IMR-90 (cell line): ENCODE measurements at regions not wholly inside any gene's neighbourhood (a gene's known extent, or its start where the extent isn't known, plus 50 kb on each side); places are given as distances from the start of the nearest gene placed in this dataset.

ENCODE experiments used
- ATAC-seq: fragments of 200-7000 bp; cut with Tn5 transposase; 2 replicates; pipeline ENCODE4 v1.9.1; 2020; ENCODE audit warnings: low read depth, mild to moderate bottlenecking, moderate library complexity
- BruUV-seq: library from RNA; stranded (reverse); fragments of 400-500 nt; replicated peaks from 2 replicates; lab custom pipeline; 2021; lab: Mats Ljungman, UMichigan
- CTCF ChIA-PET: fragments of 300-600 bp; formaldehyde crosslinking; extraction: SDS; loops from one replicate; lab custom pipeline; 2021; ENCODE audit warnings: antibody characterized with exemption; lab: Yijun Ruan, JAX
- POLR2A ChIA-PET: fragments of 300-600 bp; sonication (Branson Sonifier 250); formaldehyde crosslinking; loops from one replicate; lab custom pipeline; 2022; ENCODE audit warnings: antibody characterized with exemption; ENCODE audit not compliant: unreplicated experiment; lab: Charles Lee
- DNase-seq: peaks from one replicate; pipeline ENCODE4 v3.0.0; 2013
- H2AFZ ChIP-seq: replicated peaks from 2 replicates; pipeline ENCODE3; 2013; ENCODE audit warnings: low read length, mild to moderate bottlenecking; ENCODE audit not compliant: poor library complexity
- H2AK5ac ChIP-seq: 2 replicates; pipeline ENCODE4 v1.6.1; 2013; ENCODE audit warnings: low read depth, low read length, inconsistent platforms
- H2AK9ac ChIP-seq: replicated peaks from 2 replicates; pipeline ENCODE3; 2013; ENCODE audit warnings: mild to moderate bottlenecking, low read depth, low read length, moderate library complexity; ENCODE audit not compliant: poor library complexity
- H2BK120ac ChIP-seq: 2 replicates; pipeline ENCODE4 v1.6.1; 2013; ENCODE audit warnings: low read depth, low read length, inconsistent platforms
- H2BK15ac ChIP-seq: 3 replicates; pipeline ENCODE4 v1.6.1; 2013; ENCODE audit warnings: low read depth, low read length, inconsistent platforms
- H2BK20ac ChIP-seq: 2 replicates; pipeline ENCODE4 v1.6.1; 2013; ENCODE audit warnings: low read depth, mild to moderate bottlenecking, inconsistent platforms, low read length, moderate library complexity
- H2BK5ac ChIP-seq: 2 replicates; pipeline ENCODE4 v1.6.1; 2013; ENCODE audit warnings: mild to moderate bottlenecking, low read depth, low read length, inconsistent platforms; ENCODE audit not compliant: poor library complexity, severe bottlenecking
- H3K14ac ChIP-seq: replicated peaks from 2 replicates; pipeline ENCODE4 v1.6.1; 2013; ENCODE audit warnings: low read depth, low read length, inconsistent platforms
- H3K18ac ChIP-seq: 2 replicates; pipeline ENCODE4 v1.6.1; 2013; ENCODE audit warnings: low read depth, low read length, control low read depth
- H3K23ac ChIP-seq: 2 replicates; pipeline ENCODE4 v1.6.1; 2013; ENCODE audit warnings: low read depth, low read length, inconsistent platforms
- H3K27ac ChIP-seq: 2 replicates; pipeline ENCODE4 v1.5.1; 2013; ENCODE audit warnings: mild to moderate bottlenecking, control low read depth, low read length; ENCODE audit not compliant: insufficient read depth
- H3K27me3 ChIP-seq: 2 replicates; pipeline ENCODE4 v1.6.1; 2013; ENCODE audit warnings: low read length; ENCODE audit not compliant: control insufficient read depth, insufficient read depth
- H3K36me3 ChIP-seq: 2 replicates; pipeline ENCODE4 v1.6.1; 2013; ENCODE audit warnings: low read length, mixed read lengths; ENCODE audit not compliant: control insufficient read depth, insufficient read depth
- H3K4ac ChIP-seq: 2 replicates; pipeline ENCODE4 v1.6.1; 2013; ENCODE audit warnings: low read depth, low read length, inconsistent platforms
- H3K4me1 ChIP-seq: 2 replicates; pipeline ENCODE4 v1.6.1; 2013; ENCODE audit warnings: low read length, mixed read lengths; ENCODE audit not compliant: control insufficient read depth, insufficient read depth
- H3K4me2 ChIP-seq: 2 replicates; pipeline ENCODE4 v1.6.1; 2013; ENCODE audit warnings: low read depth, mild to moderate bottlenecking, control low read depth, low read length, moderate library complexity
- H3K4me3 ChIP-seq: 2 replicates; pipeline ENCODE4 v1.5.1; 2013; ENCODE audit warnings: low read depth, mild to moderate bottlenecking, control low read depth, low read length, moderate library complexity; ENCODE audit not compliant: insufficient read depth
- H3K56ac ChIP-seq: 2 replicates; pipeline ENCODE4 v1.6.1; 2013; ENCODE audit warnings: low read length, inconsistent platforms; ENCODE audit not compliant: insufficient read depth; ENCODE audit errors: extremely low read depth
- H3K79me1 ChIP-seq, 2 experiments: 2 replicates each; pipeline ENCODE4 v1.6.1; 2013; ENCODE audit warnings: low read length in 2 of 2, inconsistent platforms in 1 of 2, low read depth in 1 of 2
- H3K9ac ChIP-seq: 2 replicates; pipeline ENCODE4 v1.6.1; 2013; ENCODE audit warnings: low read depth, low read length, control low read depth
- H3K9me1 ChIP-seq: 2 replicates; pipeline ENCODE4 v1.6.1; 2013; ENCODE audit warnings: low read length, inconsistent platforms; ENCODE audit not compliant: insufficient read depth
- H3K9me3 ChIP-seq: 2 replicates; pipeline ENCODE4 v1.6.1; 2013; ENCODE audit warnings: low read length; ENCODE audit not compliant: control insufficient read depth, insufficient read depth
- H4K20me1 ChIP-seq: 2 replicates; pipeline ENCODE4 v1.6.1; 2013; ENCODE audit warnings: low read length, inconsistent platforms; ENCODE audit not compliant: insufficient read depth
- H4K5ac ChIP-seq: 2 replicates; pipeline ENCODE4 v1.6.1; 2013; ENCODE audit warnings: mild to moderate bottlenecking, low read depth, low read length, control low read depth
- H4K8ac ChIP-seq, 2 experiments: 2 replicates each; pipeline ENCODE4 v1.6.1; 2013; ENCODE audit warnings: low read depth in 2 of 2, low read length in 2 of 2, control low read depth in 1 of 2, inconsistent platforms in 1 of 2
- H4K91ac ChIP-seq: 2 replicates; pipeline ENCODE4 v1.6.1; 2013; ENCODE audit warnings: low read depth, low read length, inconsistent platforms; ENCODE audit not compliant: insufficient read depth
- CEBPB ChIP-seq: IDR thresholded peaks from 2 replicates; pipeline ENCODE4 v1.6.1; 2012; ENCODE audit warnings: low read depth, low read length, improper control_type of control experiment
- MAFK ChIP-seq: IDR thresholded peaks from 2 replicates; pipeline ENCODE4 v1.6.1; 2012; ENCODE audit warnings: low read depth, low read length, improper control_type of control experiment
- MXI1 ChIP-seq: IDR thresholded peaks from 2 replicates; pipeline ENCODE4 v1.6.1; 2012; ENCODE audit warnings: low read depth, mild to moderate bottlenecking, low read length, moderate library complexity, borderline replicate concordance
- NFE2L2 ChIP-seq: fragments of 150-350 bp; IDR thresholded peaks from 2 replicates; pipeline ENCODE4 v1.6.1; 2016; ENCODE audit warnings: low read depth, mild to moderate bottlenecking, low read length
- RFX5 ChIP-seq: IDR thresholded peaks from 2 replicates; pipeline ENCODE4 v1.8.0; 2012; ENCODE audit warnings: low read depth, mild to moderate bottlenecking, low read length, moderate library complexity
- SMC3 ChIP-seq: fragments of 150-350 bp; IDR thresholded peaks from 2 replicates; pipeline ENCODE4 v1.6.1; 2016; ENCODE audit warnings: low read depth, mild to moderate bottlenecking, antibody characterized with exemption, low read length, moderate library complexity
- WGBS, 2 experiments: methylation state at CpG; one replicate each; pipeline versions ENCODE4 v1.1.5 to v1.1.7; 2013; ENCODE audit warnings: missing lambda C conversion rate in 2 of 2; ENCODE audit not compliant: insufficient read length in 1 of 2; ENCODE audit errors: extremely low coverage in 2 of 2; 5-methylcytosine and 5-hydroxymethylcytosine counted together
- dilution Hi-C: fragments of 300-500 bp; cut with HindIII; formaldehyde crosslinking; loops from one replicate; pipeline ENCODE4 v1.14.3; 2018; ENCODE audit warnings: low sequenced_read_pairs; ENCODE audit not compliant: unreplicated experiment
- in situ Hi-C: fragments of 300-500 bp; cut with MboI; formaldehyde crosslinking; loops from 3 replicates; pipeline ENCODE4 v1.14.3; 2019; ENCODE audit warnings: low sequenced_read_pairs, inconsistent platforms, mixed read lengths
- intact Hi-C: fragments of 100-400 bp; cut with micrococcal nuclease; formaldehyde crosslinking; loops from 2 replicates; pipeline ENCODE4 v1.10.0; 2022

GRCh38 chr6:80537118-80537972 is 430.9 kb downstream of the BCKDHB start:
- ChIA-PET POLR2A (interaction anchor here (0.7 to 1.3 kb wide), 2 partner anchors 15 to 113 kb away, joined by 4 read pairs; no protein-coding TSS in a partner anchor), CTCF (interaction anchor here (0.8 to 1.2 kb wide), 2 partner anchors 12 to 80 kb away, joined by 3 read pairs; no protein-coding TSS in a partner anchor)
- peaks cover 12% of the 10 kb centered on the region; the same call in 1 of the 2 replicates for H3K4me1 ChIP-seq
- H2BK5ac ChIP-seq = peak overlapping the region; percentile 100
- H3K23ac ChIP-seq = peak overlapping the region; percentile 74; the same call in 1 of the 2 replicates
- peak overlapping the region; percentile 61; the same call in 1 of the 3 replicates for H2BK15ac ChIP-seq
- H2AK9ac ChIP-seq = no peak overlapping the region
- intact Hi-C loops = loop anchor here (5.0 kb wide), 1 partner anchor 325 kb away; no protein-coding TSS in a partner anchor
- H3K56ac ChIP-seq = peak overlapping the region; percentile 84
- H3K9me1 ChIP-seq = 0 out of 2 replicates have a peak, but pooled peaks cover 6% of the 10 kb centered on the region
- H3K9ac ChIP-seq = peak overlapping the region; percentile 50
- DNase-seq = peak; percentile 68
- in situ Hi-C loops = no loop called here
- H2AFZ ChIP-seq = no peak overlapping the region
- H4K8ac ChIP-seq = peak overlapping the region; percentile 74 to 85
- H4K91ac ChIP-seq = peak overlapping the region; percentile 93
- ATAC-seq = peak; percentile 66
- no peaks in the 10 kb centered on the region for H3K36me3 ChIP-seq
- peaks cover 8% of the 10 kb centered on the region for H3K9me3 ChIP-seq
- peak overlapping the region; percentile 82 for H3K4ac ChIP-seq
- H2BK20ac ChIP-seq = peak overlapping the region; percentile 92
- peak overlapping the region; percentile 80 for H3K14ac ChIP-seq
- peak overlapping the region; percentile 26; the same call in 1 of the 2 replicates for H3K4me2 ChIP-seq
- no TSS peak for BruUV-seq
- no peak for TF ChIP-seq RFX5
- TF ChIP-seq MXI1 = no peak
- TF ChIP-seq CEBPB = no peak
- TF ChIP-seq NFE2L2 = no peak
- TF ChIP-seq MAFK = no peak
- no peak for TF ChIP-seq SMC3
- H4K5ac ChIP-seq = peak overlapping the region; percentile 94
- H2BK120ac ChIP-seq = peak overlapping the region; percentile 80
- H4K20me1 ChIP-seq = no peaks in the 10 kb centered on the region
- no peaks in the 10 kb centered on the region for H3K27me3 ChIP-seq
- no peak overlapping the region for H3K4me3 ChIP-seq
- dilution Hi-C loops = no loop called here
- H3K27ac ChIP-seq = peak overlapping the region; percentile 88
- H3K18ac ChIP-seq = peak overlapping the region; percentile 94
- H3K79me1 ChIP-seq = 0 out of 4 replicates have a peak, but pooled peaks cover 0 to 4% of the 10 kb centered on the region in 2 experiments
- no CpG with 5 or more reads among the region's 6 CpGs for WGBS, 2 experiments
- peak overlapping the region; percentile 45; the same call in 1 of the 2 replicates for H2AK5ac ChIP-seq
